ENCODE measurements at regions not wholly inside any gene's neighbourhood (a gene's known extent, or its start where the extent isn't known, plus 50 kb on each side); places are given as distances from the start of the nearest gene placed in this dataset.

- Mint-ChIP-seq H3K27ac (ENCODE audit: unreplicated experiment) (no peak overlapping the region), H3K9me3 (ENCODE audit: low read depth) (no peaks in the 10 kb centered on the region), H3K4me1 (ENCODE audit: low read depth) (no peaks in the 10 kb centered on the region), H3K36me3 (ENCODE audit: low read depth) (no peaks in the 10 kb centered on the region), H3K27me3 (ENCODE audit: low read depth) (peaks cover 3% of the 10 kb centered on the region), H3K4me3 (ENCODE audit: unreplicated experiment) (no peak overlapping the region)
- TF ChIP-seq CTCF (IDR thresholded peaks at IDR 0.05), result no peak
- DNase-seq (ENCODE audit: low spot score), result no peak
These were observed 871.6 kb downstream of the BRINP3 start for GRCh38 chr1:189606047-189606446.

- DNase-seq (ENCODE audit: low spot score), result no peak
- no peaks in the 10 kb centered on the region for H3K9me3 Mint-ChIP-seq (ENCODE audit: low read depth)
- no peak for TF ChIP-seq CTCF (IDR thresholded peaks at IDR 0.05)
- peaks cover 3% of the 10 kb centered on the region for H3K27me3 Mint-ChIP-seq (ENCODE audit: low read depth)
- H3K4me3 Mint-ChIP-seq (ENCODE audit: unreplicated experiment), result no peak overlapping the region
- no peak overlapping the region for H3K27ac Mint-ChIP-seq (ENCODE audit: unreplicated experiment)
- no peaks in the 10 kb centered on the region for H3K36me3 Mint-ChIP-seq (ENCODE audit: low read depth)
- no peaks in the 10 kb centered on the region for H3K4me1 Mint-ChIP-seq (ENCODE audit: low read depth)
These were observed 870.7 kb downstream of the BRINP3 start for GRCh38 chr1:189606795-189607476.

GRCh38 chr1:189607477-189608096 is 870.1 kb downstream of the BRINP3 start:
- H3K27ac Mint-ChIP-seq (ENCODE audit: unreplicated experiment), result no peak overlapping the region
- no peaks in the 10 kb centered on the region for H3K36me3 Mint-ChIP-seq (ENCODE audit: low read depth)
- no peak for TF ChIP-seq CTCF (IDR thresholded peaks at IDR 0.05)
- DNase-seq (ENCODE audit: low spot score), result no peak
- H3K9me3 Mint-ChIP-seq (ENCODE audit: low read depth), result no peaks in the 10 kb centered on the region
- no peak overlapping the region for H3K4me3 Mint-ChIP-seq (ENCODE audit: unreplicated experiment)
- no peaks in the 10 kb centered on the region for H3K4me1 Mint-ChIP-seq (ENCODE audit: low read depth)
- peaks cover 3% of the 10 kb centered on the region for H3K27me3 Mint-ChIP-seq (ENCODE audit: low read depth)

- no peak for DNase-seq (ENCODE audit: low spot score)
- TF ChIP-seq CTCF (IDR thresholded peaks at IDR 0.05), result no peak
These were observed 868.5 kb downstream of the BRINP3 start for GRCh38 chr1:189609167-189609566.

GRCh38 chr1:189616893-189617292 is 860.8 kb downstream of the BRINP3 start:
- Mint-ChIP-seq H3K9me3 (ENCODE audit: low read depth) (no peaks in the 10 kb centered on the region), H3K36me3 (ENCODE audit: low read depth) (no peaks in the 10 kb centered on the region), H3K4me1 (ENCODE audit: low read depth) (peaks cover 11% of the 10 kb centered on the region), H3K4me3 (ENCODE audit: unreplicated experiment) (no peak overlapping the region), H3K27ac (ENCODE audit: unreplicated experiment) (no peak overlapping the region), H3K27me3 (ENCODE audit: low read depth) (no peaks in the 10 kb centered on the region)
- DNase-seq (ENCODE audit: low spot score), result no peak
- TF ChIP-seq CTCF (IDR thresholded peaks at IDR 0.05), result no peak

More at GRCh38 chr1:189609167-189609566, 868.5 kb downstream of the BRINP3 start:
- Mint-ChIP-seq H3K4me1 (ENCODE audit: low read depth) (no peaks in the 10 kb centered on the region), H3K4me3 (ENCODE audit: unreplicated experiment) (no peak overlapping the region), H3K27ac (ENCODE audit: unreplicated experiment) (no peak overlapping the region), H3K27me3 (ENCODE audit: low read depth) (peaks cover 3% of the 10 kb centered on the region), H3K9me3 (ENCODE audit: low read depth) (no peaks in the 10 kb centered on the region), H3K36me3 (ENCODE audit: low read depth) (no peaks in the 10 kb centered on the region)

Measured in chondrocyte (in vitro differentiated cells).